GM19240 (cell line): ENCODE measurements at regions not wholly inside any gene's neighbourhood (a gene's known extent, or its start where the extent isn't known, plus 50 kb on each side); places are given as distances from the start of the nearest gene placed in this dataset.

Experiments
- DNase-seq: peaks from one replicate; pipeline ENCODE4 v3.0.0; 2011; ENCODE audit warnings: low spot score; ENCODE audit not compliant: insufficient read length

- DNase-seq, result no peak
Observed at GRCh38 chr6:12421596-12421995, 131.4 kb downstream of the EDN1 start.

- DNase-seq, result no peak
Observed at GRCh38 chr6:12422848-12423247, 132.7 kb downstream of the EDN1 start.

- no peak for DNase-seq
Observed at GRCh38 chr6:12423832-12424231, 133.7 kb downstream of the EDN1 start.

GRCh38 chr6:12426121-12426520, 136.0 kb downstream of the EDN1 start:
- no peak for DNase-seq

- no peak for DNase-seq
Observed at GRCh38 chr6:12431023-12431422, 140.9 kb downstream of the EDN1 start.

- DNase-seq, result no peak
Observed at GRCh38 chr6:12436224-12436623, 146.1 kb downstream of the EDN1 start.

- no peak for DNase-seq
Observed at GRCh38 chr6:12436683-12437082, 146.5 kb downstream of the EDN1 start.

- DNase-seq, result no peak
Observed at GRCh38 chr6:12439296-12439695, 149.1 kb downstream of the EDN1 start.

GRCh38 chr6:12440981-12441380, 150.8 kb downstream of the EDN1 start:
- DNase-seq, result no peak

GRCh38 chr6:12442455-12442854, 152.3 kb downstream of the EDN1 start:
- no peak for DNase-seq

- no peak for DNase-seq
Observed at GRCh38 chr6:12446394-12446793, 156.2 kb downstream of the EDN1 start.

- no peak for DNase-seq
Observed at GRCh38 chr6:12449447-12449846, 159.3 kb downstream of the EDN1 start.

- no peak for DNase-seq
Observed at GRCh38 chr6:12450467-12450866, 160.3 kb downstream of the EDN1 start.

- no peak for DNase-seq
Observed at GRCh38 chr6:12456343-12456742, 166.2 kb downstream of the EDN1 start.

GRCh38 chr6:12457094-12457493, 166.9 kb downstream of the EDN1 start:
- DNase-seq, result no peak

GRCh38 chr6:12458558-12458957, 168.4 kb downstream of the EDN1 start:
- DNase-seq, result no peak

GRCh38 chr6:12459945-12460661, 169.9 kb downstream of the EDN1 start:
- DNase-seq, result no peak

GRCh38 chr6:12467706-12468670, 177.8 kb downstream of the EDN1 start:
- DNase-seq, result no peak

- no peak for DNase-seq
Observed at GRCh38 chr6:12472601-12473038, 182.5 kb downstream of the EDN1 start.

- DNase-seq, result no peak
Observed at GRCh38 chr6:12473494-12473893, 183.3 kb downstream of the EDN1 start.

- DNase-seq, result no peak
Observed at GRCh38 chr6:12474167-12475140, 184.3 kb downstream of the EDN1 start.
